ENCODE measurements at regions not wholly inside any gene's neighbourhood (a gene's known extent, or its start where the extent isn't known, plus 50 kb on each side); places are given as distances from the start of the nearest gene placed in this dataset.

GRCh38 chr15:91568036-91568435 lies 285.5 kb upstream of the SLCO3A1 start:
- no peak for TF ChIP-seq CTCF (IDR thresholded peaks at IDR 0.05)
- TF ChIP-seq TCF12 (IDR thresholded peaks at IDR 0.05), result no peak
- TF ChIP-seq REST (IDR thresholded peaks at IDR 0.05; ENCODE audit: low read depth, low read length), result no peak
